Renal cortex interstitium (tissue), 11 donors: ENCODE measurements at regions not wholly inside any gene's neighbourhood (a gene's known extent, or its start where the extent isn't known, plus 50 kb on each side); places are given as distances from the start of the nearest gene placed in this dataset.

Experiments
- DNase-seq, 11 donors: peaks; one replicate each; pipeline ENCODE4 v3.0.0-alpha.2; 2013; ENCODE audit warnings: low read depth in 9 of 11, low spot score in 4 of 11; ENCODE audit errors: extremely low read depth in 1 of 11

- DNase-seq, result no peak
These were observed 106.7 kb downstream of the RPS29 start for GRCh38 chr14:49479432-49479831.

GRCh38 chr14:49478784-49479183, 107.4 kb downstream of the RPS29 start:
- DNase-seq, result no peak

- no peak for DNase-seq
These were observed 119.1 kb downstream of the RPS29 start for GRCh38 chr14:49467091-49467490.

- DNase-seq, result no peak
These were observed 121.3 kb downstream of the RPS29 start for GRCh38 chr14:49464885-49465284.

GRCh38 chr14:49463146-49463545, 123.0 kb downstream of the RPS29 start:
- DNase-seq, result no peak

- DNase-seq, result peak; percentile 25 to 65 (median 51)
These were observed 124.4 kb downstream of the RPS29 start for GRCh38 chr14:49461529-49462401.

- DNase-seq, result no peak
These were observed 125.5 kb downstream of the RPS29 start for GRCh38 chr14:49460662-49461061.

GRCh38 chr14:49456589-49456988, 129.6 kb downstream of the RPS29 start:
- DNase-seq, result no peak

- no peak for DNase-seq
These were observed 134.2 kb downstream of the RPS29 start for GRCh38 chr14:49451938-49452337.

- DNase-seq, result no peak
These were observed 136.4 kb downstream of the RPS29 start for GRCh38 chr14:49449749-49450148.

GRCh38 chr14:49447540-49448107, 138.6 kb downstream of the RPS29 start:
- DNase-seq, result no peak

GRCh38 chr14:49446801-49447200, 139.4 kb downstream of the RPS29 start:
- no peak for DNase-seq

GRCh38 chr14:49438256-49438770, 147.9 kb downstream of the RPS29 start:
- no peak for DNase-seq

GRCh38 chr14:49428076-49428475, 158.1 kb downstream of the RPS29 start:
- DNase-seq, result no peak

GRCh38 chr14:49427117-49427516, 159.1 kb downstream of the RPS29 start:
- DNase-seq, result no peak

- DNase-seq, result no peak
These were observed 160.3 kb downstream of the RPS29 start for GRCh38 chr14:49425921-49426320.

- DNase-seq, result no peak
These were observed 161.5 kb downstream of the RPS29 start for GRCh38 chr14:49424436-49425331.

- DNase-seq, result no peak
These were observed 166.0 kb downstream of the RPS29 start for GRCh38 chr14:49420201-49420600.

- DNase-seq, result no peak
These were observed 167.4 kb downstream of the RPS29 start for GRCh38 chr14:49418789-49419188.

- no peak for DNase-seq
These were observed 168.4 kb downstream of the RPS29 start for GRCh38 chr14:49417790-49418189.
